Progenitor cell of endocrine pancreas (in vitro differentiated cells): ENCODE measurements at regions not wholly inside any gene's neighbourhood (a gene's known extent, or its start where the extent isn't known, plus 50 kb on each side); places are given as distances from the start of the nearest gene placed in this dataset.

Experiments used
- DNase-seq: peaks from one replicate; pipeline ENCODE4 v3.0.0; 2021; ENCODE audit warnings: low spot score; ENCODE audit not compliant: unreplicated experiment
- H3K27ac Mint-ChIP-seq: 2 replicates; pipeline ENCODE4 v1.8.0; 2021; ENCODE audit warnings: mild to moderate bottlenecking, moderate library complexity, mixed read lengths
- H3K27me3 Mint-ChIP-seq: 2 replicates; pipeline ENCODE4 v1.8.0; 2021; ENCODE audit warnings: mixed read lengths
- H3K36me3 Mint-ChIP-seq: 2 replicates; pipeline ENCODE4 v1.8.0; 2022; ENCODE audit warnings: mixed read lengths; ENCODE audit not compliant: insufficient read depth
- H3K4me1 Mint-ChIP-seq: 2 replicates; pipeline ENCODE4 v1.8.0; 2021; ENCODE audit warnings: low read depth, mixed read lengths
- H3K4me3 Mint-ChIP-seq: 2 replicates; pipeline ENCODE4 v1.8.0; 2021; ENCODE audit warnings: low read depth, mild to moderate bottlenecking, moderate library complexity, mixed read lengths
- H3K9me3 Mint-ChIP-seq: 2 replicates; pipeline ENCODE4 v1.8.0; 2021; ENCODE audit warnings: low read depth, mixed read lengths
- TF ChIP-seq, protein P1 (sequence below): fragments of 200-600 bp; sonication (generic); IDR thresholded peaks from one replicate; pipeline ENCODE4 v1.5.0; 2021; ENCODE audit warnings: antibody characterized with exemption, mild to moderate bottlenecking; ENCODE audit not compliant: unreplicated experiment

DNA sequence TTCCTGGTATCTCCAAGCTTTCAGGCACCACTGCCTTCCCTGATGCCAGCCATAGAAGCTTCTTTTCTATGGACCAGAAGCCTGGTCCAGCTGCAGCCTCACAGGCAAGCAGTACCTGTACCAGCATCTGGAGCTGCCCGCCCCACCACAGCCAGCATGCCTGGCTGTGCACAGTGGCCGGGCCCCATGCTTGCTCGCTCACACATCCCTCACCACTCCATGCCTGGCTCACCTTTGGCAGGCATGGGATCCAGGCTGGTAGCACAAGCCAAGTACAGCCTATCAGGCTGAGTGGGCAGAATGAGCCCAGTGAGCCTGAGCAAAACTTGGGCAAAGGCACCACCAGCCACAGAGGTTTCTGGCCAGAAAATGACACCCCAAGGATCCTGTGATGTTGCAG is 93.4 kb downstream of the TPRA1 start:
- DNase-seq, result no peak
- Mint-ChIP-seq H3K9me3 (peaks cover 12% of the 10 kb centered on the region), H3K4me3 (no peak overlapping the region), H3K27me3 (peaks cover 3% of the 10 kb centered on the region), H3K36me3 (no peaks in the 10 kb centered on the region), H3K4me1 (no peaks in the 10 kb centered on the region), H3K27ac (no peak overlapping the region)
- TF ChIP-seq, protein P1, sequence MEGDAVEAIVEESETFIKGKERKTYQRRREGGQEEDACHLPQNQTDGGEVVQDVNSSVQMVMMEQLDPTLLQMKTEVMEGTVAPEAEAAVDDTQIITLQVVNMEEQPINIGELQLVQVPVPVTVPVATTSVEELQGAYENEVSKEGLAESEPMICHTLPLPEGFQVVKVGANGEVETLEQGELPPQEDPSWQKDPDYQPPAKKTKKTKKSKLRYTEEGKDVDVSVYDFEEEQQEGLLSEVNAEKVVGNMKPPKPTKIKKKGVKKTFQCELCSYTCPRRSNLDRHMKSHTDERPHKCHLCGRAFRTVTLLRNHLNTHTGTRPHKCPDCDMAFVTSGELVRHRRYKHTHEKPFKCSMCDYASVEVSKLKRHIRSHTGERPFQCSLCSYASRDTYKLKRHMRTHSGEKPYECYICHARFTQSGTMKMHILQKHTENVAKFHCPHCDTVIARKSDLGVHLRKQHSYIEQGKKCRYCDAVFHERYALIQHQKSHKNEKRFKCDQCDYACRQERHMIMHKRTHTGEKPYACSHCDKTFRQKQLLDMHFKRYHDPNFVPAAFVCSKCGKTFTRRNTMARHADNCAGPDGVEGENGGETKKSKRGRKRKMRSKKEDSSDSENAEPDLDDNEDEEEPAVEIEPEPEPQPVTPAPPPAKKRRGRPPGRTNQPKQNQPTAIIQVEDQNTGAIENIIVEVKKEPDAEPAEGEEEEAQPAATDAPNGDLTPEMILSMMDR, result no peak

DNA sequence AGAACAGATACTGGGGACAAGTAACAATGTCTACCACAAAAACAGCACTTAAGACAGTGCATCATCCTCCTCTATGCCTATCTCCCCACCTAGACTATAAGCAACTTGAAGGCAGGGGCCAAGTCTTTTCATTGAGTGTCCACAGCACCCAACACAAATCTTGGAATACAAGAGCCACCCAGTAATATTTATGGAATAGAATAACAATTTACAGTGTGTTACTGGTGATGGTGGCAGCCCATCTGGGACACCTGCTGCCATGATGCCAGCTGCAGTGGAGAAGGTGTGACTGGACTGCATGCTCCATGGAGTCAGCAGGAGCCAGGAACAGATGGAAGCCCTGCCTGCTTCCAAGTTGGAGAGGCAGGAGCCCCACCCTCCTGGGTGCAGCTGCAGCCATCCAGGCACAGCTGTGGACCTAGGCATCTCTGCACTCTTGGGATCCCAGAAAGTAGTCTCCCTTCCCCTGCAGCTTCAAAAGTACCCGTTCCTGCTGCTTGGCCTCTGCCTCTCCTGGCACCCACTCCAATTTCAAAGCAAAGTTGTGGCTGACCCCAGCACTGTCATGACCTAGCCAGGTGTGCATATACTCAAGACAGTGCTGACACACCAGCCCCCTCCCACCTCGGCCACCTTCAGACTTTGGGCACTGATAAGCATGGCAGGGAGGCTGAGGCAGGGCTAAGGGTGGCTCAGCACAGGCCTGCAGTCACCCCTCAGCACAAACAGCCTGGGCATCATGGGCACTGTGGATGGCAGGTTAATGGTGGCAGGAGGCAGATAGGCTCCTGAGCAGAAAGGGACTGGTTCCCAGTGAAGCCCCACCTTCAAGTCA is 94.5 kb downstream of the TPRA1 start:
- Mint-ChIP-seq H3K27ac (no peak overlapping the region), H3K27me3 (peaks cover 3% of the 10 kb centered on the region), H3K9me3 (peaks cover 10% of the 10 kb centered on the region), H3K4me3 (no peak overlapping the region), H3K4me1 (no peaks in the 10 kb centered on the region), H3K36me3 (no peaks in the 10 kb centered on the region)
- TF ChIP-seq, protein P1, result no peak
- DNase-seq, result no peak

- peaks cover 3% of the 10 kb centered on the region for H3K27me3 Mint-ChIP-seq
- no peak overlapping the region for H3K27ac Mint-ChIP-seq
- no peak for DNase-seq
- H3K4me1 Mint-ChIP-seq, result no peaks in the 10 kb centered on the region
- H3K4me3 Mint-ChIP-seq, result no peak overlapping the region
- H3K36me3 Mint-ChIP-seq, result no peaks in the 10 kb centered on the region
- TF ChIP-seq, protein P1, result no peak
- no peaks in the 10 kb centered on the region for H3K9me3 Mint-ChIP-seq
Measured at GRCh38 chr3:127493924-127494646, 96.4 kb downstream of the TPRA1 start.

GRCh38 chr3:127492426-127492825 is 98.1 kb downstream of the TPRA1 start:
- TF ChIP-seq, protein P1, result no peak
- no peaks in the 10 kb centered on the region for H3K36me3 Mint-ChIP-seq
- peaks cover 3% of the 10 kb centered on the region for H3K27me3 Mint-ChIP-seq
- H3K9me3 Mint-ChIP-seq, result no peaks in the 10 kb centered on the region
- H3K27ac Mint-ChIP-seq, result no peak overlapping the region
- H3K4me1 Mint-ChIP-seq, result no peaks in the 10 kb centered on the region
- no peak for DNase-seq
- no peak overlapping the region for H3K4me3 Mint-ChIP-seq

DNA sequence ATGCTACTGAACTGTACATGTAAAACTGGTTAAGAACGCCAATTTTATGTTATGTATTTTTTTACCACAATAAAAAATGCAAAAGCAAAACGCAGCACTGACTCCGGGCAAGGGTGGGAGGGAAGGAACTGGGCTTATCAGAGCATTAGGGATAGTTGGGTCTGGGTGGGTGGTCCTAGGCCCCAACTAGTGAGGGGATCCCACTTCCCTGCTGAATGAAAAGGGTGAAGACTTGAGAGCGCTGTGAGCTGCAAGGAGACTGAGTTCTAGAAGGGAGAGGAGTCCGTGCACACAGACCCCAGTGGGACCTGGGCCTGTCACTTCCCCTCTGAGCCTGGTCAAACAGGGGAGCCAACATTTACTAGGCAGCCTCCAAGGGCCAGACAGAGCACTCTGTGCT is 98.6 kb downstream of the TPRA1 start:
- Mint-ChIP-seq H3K4me3 (no peak overlapping the region), H3K9me3 (no peaks in the 10 kb centered on the region), H3K27me3 (peaks cover 6% of the 10 kb centered on the region), H3K4me1 (no peaks in the 10 kb centered on the region), H3K27ac (no peak overlapping the region), H3K36me3 (no peaks in the 10 kb centered on the region)
- TF ChIP-seq, protein P1, result no peak
- no peak for DNase-seq
